Dermis blood vessel endothelial cell (primary cell): ENCODE measurements at regions not wholly inside any gene's neighbourhood (a gene's known extent, or its start where the extent isn't known, plus 50 kb on each side); places are given as distances from the start of the nearest gene placed in this dataset.
A peak's percentile ranks its signal among the peaks of the same experiment; 100 is the strongest.

Experiments used
- DNase-seq: peaks from one replicate; pipeline ENCODE4 v3.0.0; 2010

- no peak for DNase-seq
These were observed 63.6 kb upstream of the JAK2 start for GRCh38 chr9:4921449-4921848.

GRCh38 chr9:4922101-4922500 lies 63.0 kb upstream of the JAK2 start:
- DNase-seq, result no peak

- DNase-seq, result no peak
These were observed 62.3 kb upstream of the JAK2 start for GRCh38 chr9:4922730-4923129.

- DNase-seq, result no peak
These were observed 61.9 kb upstream of the JAK2 start for GRCh38 chr9:4923141-4923540.

GRCh38 chr9:4923580-4924544 lies 61.2 kb upstream of the JAK2 start:
- peak; percentile 62 for DNase-seq

GRCh38 chr9:4926239-4926638 lies 58.8 kb upstream of the JAK2 start:
- no peak for DNase-seq

GRCh38 chr9:4927043-4927471 lies 58.0 kb upstream of the JAK2 start:
- no peak for DNase-seq

- no peak for DNase-seq
These were observed 57.4 kb upstream of the JAK2 start for GRCh38 chr9:4927701-4928100.

- no peak for DNase-seq
These were observed 55.2 kb upstream of the JAK2 start for GRCh38 chr9:4929917-4930316.

- no peak for DNase-seq
These were observed 52.4 kb upstream of the JAK2 start for GRCh38 chr9:4932681-4933080.

GRCh38 chr9:4933177-4933576 lies 51.9 kb upstream of the JAK2 start:
- DNase-seq, result no peak

- no peak for DNase-seq
These were observed 51.2 kb upstream of the JAK2 start for GRCh38 chr9:4933861-4934260.

GRCh38 chr9:4935001-4935672 lies 49.9 kb upstream of the JAK2 start:
- DNase-seq, result no peak
